PC-9 (cell line): ENCODE measurements at regions not wholly inside any gene's neighbourhood (a gene's known extent, or its start where the extent isn't known, plus 50 kb on each side); places are given as distances from the start of the nearest gene placed in this dataset.

Source experiments
- BruUV-seq: library from RNA; stranded (reverse); fragments of 400-500 nt; replicated peaks from 2 replicates; lab custom pipeline; 2021; lab: Mats Ljungman, UMichigan
- CTCF ChIA-PET: fragments of 300-600 bp; sonication (Branson Sonifier 250); formaldehyde crosslinking; loops from one replicate; lab custom pipeline; 2022; ENCODE audit warnings: antibody characterized with exemption; lab: Charles Lee
- POLR2A ChIA-PET: fragments of 300-600 bp; sonication (Branson Sonifier 250); formaldehyde crosslinking; loops from one replicate; lab custom pipeline; 2022; ENCODE audit warnings: antibody characterized with exemption; ENCODE audit not compliant: unreplicated experiment; lab: Charles Lee
- DNase-seq, 2 experiments: peaks; one replicate each; pipeline versions ENCODE4 v3.0.0 to v3.0.0-alpha.2; 2015 to 2022; ENCODE audit warnings: mixed read lengths in 1 of 2
- H2AFZ ChIP-seq: fragments of 200-600 bp; sonication (generic); 2 replicates; pipeline ENCODE4 v1.8.1; 2017; ENCODE audit warnings: antibody characterized with exemption
- H3F3A ChIP-seq: fragments of 200-600 bp; sonication (generic); 2 replicates; pipeline ENCODE4 v1.8.1; 2017; ENCODE audit warnings: antibody characterized with exemption, mild to moderate bottlenecking, low read depth; ENCODE audit not compliant: insufficient read depth
- H3K27ac ChIP-seq: fragments of 200-600 bp; sonication (generic); 2 replicates; pipeline ENCODE4 v1.6.1; 2016; ENCODE audit warnings: mixed run types
- H3K27me3 ChIP-seq: fragments of 200-600 bp; sonication (generic); 2 replicates; pipeline ENCODE4 v1.6.1; 2016; ENCODE audit warnings: low read depth, mixed run types; ENCODE audit not compliant: insufficient read depth
- H3K36me3 ChIP-seq: fragments of 200-600 bp; sonication (generic); 2 replicates; pipeline ENCODE4 v1.6.1; 2016; ENCODE audit warnings: low read depth, mixed run types
- H3K4me1 ChIP-seq: fragments of 200-600 bp; sonication (generic); replicated peaks from 2 replicates; pipeline ENCODE4 v1.6.1; 2016; ENCODE audit warnings: mixed run types; ENCODE audit not compliant: insufficient read depth
- H3K4me2 ChIP-seq: fragments of 200-600 bp; sonication (generic); 2 replicates; pipeline ENCODE4 v1.6.1; 2017; ENCODE audit warnings: mixed run types
- H3K4me3 ChIP-seq: fragments of 200-600 bp; sonication (generic); 2 replicates; pipeline ENCODE4 v1.6.1; 2016; ENCODE audit warnings: mixed run types
- H3K79me2 ChIP-seq: fragments of 200-600 bp; sonication (generic); 2 replicates; pipeline ENCODE4 v1.6.1; 2017; ENCODE audit warnings: low read depth, mixed run types
- H3K9me2 ChIP-seq: fragments of 200-600 bp; sonication (generic); 2 replicates; pipeline ENCODE4 v1.8.1; 2017; ENCODE audit warnings: mild to moderate bottlenecking; ENCODE audit not compliant: insufficient read depth
- H3K9me3 ChIP-seq: fragments of 200-600 bp; sonication (generic); 2 replicates; pipeline ENCODE4 v1.8.1; 2016; ENCODE audit warnings: low read depth; ENCODE audit not compliant: insufficient read depth
- H4K20me1 ChIP-seq: fragments of 200-600 bp; sonication (generic); 2 replicates; pipeline ENCODE4 v1.8.1; 2017; ENCODE audit not compliant: insufficient read depth
- EZH2 ChIP-seq: fragments of 200-600 bp; sonication (generic); IDR thresholded peaks from 2 replicates; pipeline ENCODE4 v1.8.0; 2017; ENCODE audit warnings: antibody characterized with exemption, low read depth
- intact Hi-C: fragments of 100-400 bp; cut with micrococcal nuclease; formaldehyde crosslinking; loops from one replicate; pipeline ENCODE4 v1.10.0; 2022; ENCODE audit not compliant: unreplicated experiment
- TF ChIP-seq, protein P1 (sequence below): fragments of 200-600 bp; sonication (generic); conservative IDR thresholded peaks from 2 replicates; pipeline ENCODE4 v1.6.1; 2017; ENCODE audit warnings: mixed run types, antibody characterized with exemption, mild to moderate bottlenecking, moderate library complexity

DNA sequence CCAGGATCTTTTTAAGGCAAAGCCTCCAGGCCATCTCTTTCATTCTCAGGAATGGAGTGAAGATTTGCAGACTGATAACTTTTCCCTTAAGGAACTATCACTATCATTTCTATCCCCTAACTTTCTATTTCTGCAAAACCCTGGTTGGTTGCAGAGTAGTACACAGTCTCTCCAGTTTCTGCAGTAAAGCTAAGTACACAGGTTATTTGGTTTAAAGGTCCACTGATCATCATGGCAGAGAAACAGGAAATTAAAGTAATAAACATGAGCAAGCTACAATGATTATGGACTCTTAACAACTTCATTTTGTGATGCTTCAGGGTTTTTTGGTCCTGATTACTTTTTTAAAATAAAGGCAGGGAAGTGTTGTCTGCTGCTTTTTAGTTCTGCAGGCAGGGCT lies 890.0 kb upstream of the DDX18 start:
- Histone ChIP-seq H3K27me3 (no peaks in the 10 kb centered on the region), H3F3A (no peaks in the 10 kb centered on the region), H3K36me3 (no peaks in the 10 kb centered on the region), H3K27ac (no peak overlapping the region), H3K4me2 (no peak overlapping the region), H3K4me3 (no peak overlapping the region), H2AFZ (no peak overlapping the region), H3K9me2 (no peaks in the 10 kb centered on the region), H3K79me2 (no peaks in the 10 kb centered on the region), H4K20me1 (no peaks in the 10 kb centered on the region), H3K4me1 (no peaks in the 10 kb centered on the region), H3K9me3 (no peaks in the 10 kb centered on the region)
- ChIA-PET CTCF (no interaction called here), POLR2A (no interaction called here)
- intact Hi-C loops: no loop called here
- no peak for DNase-seq
- BruUV-seq: no TSS peak
- TF ChIP-seq EZH2: no peak
- TF ChIP-seq, protein P1, sequence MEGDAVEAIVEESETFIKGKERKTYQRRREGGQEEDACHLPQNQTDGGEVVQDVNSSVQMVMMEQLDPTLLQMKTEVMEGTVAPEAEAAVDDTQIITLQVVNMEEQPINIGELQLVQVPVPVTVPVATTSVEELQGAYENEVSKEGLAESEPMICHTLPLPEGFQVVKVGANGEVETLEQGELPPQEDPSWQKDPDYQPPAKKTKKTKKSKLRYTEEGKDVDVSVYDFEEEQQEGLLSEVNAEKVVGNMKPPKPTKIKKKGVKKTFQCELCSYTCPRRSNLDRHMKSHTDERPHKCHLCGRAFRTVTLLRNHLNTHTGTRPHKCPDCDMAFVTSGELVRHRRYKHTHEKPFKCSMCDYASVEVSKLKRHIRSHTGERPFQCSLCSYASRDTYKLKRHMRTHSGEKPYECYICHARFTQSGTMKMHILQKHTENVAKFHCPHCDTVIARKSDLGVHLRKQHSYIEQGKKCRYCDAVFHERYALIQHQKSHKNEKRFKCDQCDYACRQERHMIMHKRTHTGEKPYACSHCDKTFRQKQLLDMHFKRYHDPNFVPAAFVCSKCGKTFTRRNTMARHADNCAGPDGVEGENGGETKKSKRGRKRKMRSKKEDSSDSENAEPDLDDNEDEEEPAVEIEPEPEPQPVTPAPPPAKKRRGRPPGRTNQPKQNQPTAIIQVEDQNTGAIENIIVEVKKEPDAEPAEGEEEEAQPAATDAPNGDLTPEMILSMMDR: no peak

DNA sequence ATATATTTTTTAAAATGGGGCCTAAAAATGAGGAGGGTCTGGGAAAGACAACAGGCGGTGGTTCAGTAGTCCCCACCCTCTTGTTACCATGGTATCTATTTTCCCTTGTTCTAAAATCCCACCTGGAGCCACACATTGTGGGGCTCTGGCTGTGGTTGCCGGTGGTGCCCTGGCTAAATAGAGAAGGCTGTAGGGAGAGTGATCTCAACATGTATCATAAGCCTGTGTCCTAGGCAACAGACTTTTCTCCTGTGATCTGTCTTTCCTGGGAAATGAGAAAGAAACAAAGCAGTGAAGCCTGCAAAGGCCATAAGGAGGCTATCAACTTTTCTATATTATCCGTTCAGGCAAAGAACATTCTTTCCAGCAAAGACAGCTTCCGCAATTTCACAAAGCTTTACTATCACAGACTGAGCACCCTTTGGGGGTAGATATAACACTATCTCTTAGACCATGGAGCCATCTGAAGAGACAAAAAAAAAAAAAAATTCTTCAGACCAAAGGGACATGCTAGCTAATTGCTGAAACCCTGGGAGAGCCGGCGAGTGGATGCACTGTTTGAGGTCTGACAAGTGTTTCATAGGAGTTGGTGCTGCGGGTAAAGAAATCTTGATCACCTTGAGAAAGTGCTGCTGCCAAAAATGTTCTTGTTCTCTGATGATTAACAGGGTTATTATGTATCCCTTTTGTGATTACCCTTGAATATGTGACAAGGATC lies 879.2 kb upstream of the DDX18 start:
- no peaks in the 10 kb centered on the region for H3F3A ChIP-seq
- no peak for DNase-seq
- no peaks in the 10 kb centered on the region for H3K36me3 ChIP-seq
- no peaks in the 10 kb centered on the region for H3K9me2 ChIP-seq
- H3K4me1 ChIP-seq: no peaks in the 10 kb centered on the region
- intact Hi-C loops: no loop called here
- H3K4me3 ChIP-seq: no peak overlapping the region
- CTCF ChIA-PET: interaction anchor here (1.0 kb wide), 1 partner anchor 10 kb away, joined by 5 read pairs; no protein-coding TSS in a partner anchor
- H4K20me1 ChIP-seq: no peaks in the 10 kb centered on the region
- POLR2A ChIA-PET: no interaction called here
- no peak overlapping the region for H3K4me2 ChIP-seq
- no peaks in the 10 kb centered on the region for H3K9me3 ChIP-seq
- no peaks in the 10 kb centered on the region for H3K79me2 ChIP-seq
- no peak overlapping the region for H2AFZ ChIP-seq
- H3K27me3 ChIP-seq: no peaks in the 10 kb centered on the region
- TF ChIP-seq, protein P1: no peak
- no peak for TF ChIP-seq EZH2
- no peak overlapping the region for H3K27ac ChIP-seq
- BruUV-seq: no TSS peak

DNA sequence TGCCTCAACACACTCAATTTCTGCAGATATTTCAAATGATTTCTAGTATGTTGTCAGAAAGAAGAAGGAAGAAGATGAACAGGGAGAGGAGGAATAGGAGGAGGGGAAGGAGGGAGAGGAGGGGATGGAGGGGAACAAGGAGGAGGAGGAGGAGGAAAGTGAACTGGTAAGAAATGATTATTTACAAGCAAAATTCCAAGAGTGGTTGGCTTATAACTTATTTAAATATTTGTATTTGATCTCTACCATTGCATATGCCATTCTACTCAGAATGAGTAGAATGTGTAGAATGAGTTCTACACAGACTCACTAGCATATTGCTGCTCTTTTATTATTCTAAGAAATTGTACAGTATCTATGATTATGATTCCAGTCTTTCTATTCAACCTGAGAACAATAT lies 866.2 kb upstream of the DDX18 start:
- ChIA-PET CTCF (no interaction called here), POLR2A (no interaction called here)
- Histone ChIP-seq H3K36me3 (no peaks in the 10 kb centered on the region), H2AFZ (no peak overlapping the region), H3K79me2 (no peaks in the 10 kb centered on the region), H3K9me3 (no peaks in the 10 kb centered on the region), H3K27ac (no peak overlapping the region), H3K9me2 (no peaks in the 10 kb centered on the region), H4K20me1 (no peaks in the 10 kb centered on the region), H3K4me1 (no peaks in the 10 kb centered on the region), H3F3A (no peaks in the 10 kb centered on the region), H3K27me3 (0 out of 2 replicates have a peak, but pooled peaks cover 3% of the 10 kb centered on the region), H3K4me2 (no peak overlapping the region), H3K4me3 (no peak overlapping the region)
- TF ChIP-seq EZH2: no peak
- TF ChIP-seq, protein P1: no peak
- no peak for DNase-seq
- intact Hi-C loops: no loop called here
- no TSS peak for BruUV-seq
